Renal cortex interstitium (tissue), 11 donors: ENCODE measurements at regions not wholly inside any gene's neighbourhood (a gene's known extent, or its start where the extent isn't known, plus 50 kb on each side); places are given as distances from the start of the nearest gene placed in this dataset.

Source experiments
- DNase-seq, 11 donors: peaks; one replicate each; pipeline ENCODE4 v3.0.0-alpha.2; 2013; ENCODE audit warnings: low read depth in 9 of 11, low spot score in 4 of 11; ENCODE audit errors: extremely low read depth in 1 of 11

DNA sequence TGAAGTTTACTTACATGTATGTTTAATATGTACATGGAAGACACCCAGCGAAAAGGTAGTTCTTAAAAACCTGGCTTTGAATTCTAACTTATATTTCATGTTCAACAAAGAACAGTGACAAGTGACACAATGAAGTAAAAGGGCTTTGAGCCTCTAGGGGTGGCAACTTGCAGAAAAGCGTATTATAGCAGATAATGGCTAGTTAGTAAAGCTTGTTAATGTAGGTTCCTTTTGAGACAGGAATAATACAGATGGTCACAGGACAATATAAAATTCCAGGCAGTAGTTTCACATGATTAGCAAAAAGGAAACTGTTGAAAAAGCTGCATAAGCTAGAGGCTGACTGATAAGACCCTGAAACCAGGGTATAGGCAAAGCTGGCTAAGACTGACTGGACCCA lies 132.4 kb upstream of the FTMT start:
- no peak for DNase-seq

DNA sequence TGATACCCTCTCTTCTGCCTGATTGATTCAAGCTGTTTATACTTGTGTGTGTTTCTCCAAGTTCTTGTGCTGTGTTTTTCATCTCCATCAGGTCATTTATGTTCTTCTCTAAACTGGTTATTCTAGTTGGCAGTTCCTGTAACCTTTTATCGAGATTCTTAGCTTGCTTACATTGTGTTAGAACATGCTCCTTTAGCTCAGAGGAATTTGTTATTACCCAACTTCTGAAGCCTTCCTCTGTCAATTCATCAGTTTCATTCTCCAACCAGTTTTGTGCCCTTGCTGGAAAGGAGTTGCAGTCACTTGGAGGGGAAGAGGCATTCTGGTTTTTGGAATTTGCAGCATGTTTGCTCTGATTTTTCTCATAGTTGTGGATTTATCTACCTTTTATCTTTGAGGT lies 126.2 kb upstream of the FTMT start:
- no peak for DNase-seq

DNA sequence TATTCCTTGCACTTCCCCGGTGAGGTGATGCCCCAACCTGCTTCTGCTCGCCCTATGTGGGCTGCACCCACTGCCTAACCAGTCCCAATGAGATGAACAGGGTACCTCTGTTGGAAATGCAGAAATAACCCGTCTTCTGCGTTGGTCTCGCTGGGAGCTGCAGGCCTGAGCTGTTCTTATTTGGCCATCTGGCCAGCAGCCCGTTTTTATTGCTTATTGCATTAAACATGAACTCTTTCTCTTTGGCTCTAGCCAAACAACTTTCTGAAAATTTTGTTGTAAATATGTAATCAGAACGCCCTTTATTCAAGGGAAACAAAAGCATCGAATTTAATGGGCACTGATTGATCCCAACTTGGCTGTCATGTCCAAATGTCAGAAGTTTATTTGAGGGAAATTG lies 124.7 kb upstream of the FTMT start:
- no peak for DNase-seq

DNA sequence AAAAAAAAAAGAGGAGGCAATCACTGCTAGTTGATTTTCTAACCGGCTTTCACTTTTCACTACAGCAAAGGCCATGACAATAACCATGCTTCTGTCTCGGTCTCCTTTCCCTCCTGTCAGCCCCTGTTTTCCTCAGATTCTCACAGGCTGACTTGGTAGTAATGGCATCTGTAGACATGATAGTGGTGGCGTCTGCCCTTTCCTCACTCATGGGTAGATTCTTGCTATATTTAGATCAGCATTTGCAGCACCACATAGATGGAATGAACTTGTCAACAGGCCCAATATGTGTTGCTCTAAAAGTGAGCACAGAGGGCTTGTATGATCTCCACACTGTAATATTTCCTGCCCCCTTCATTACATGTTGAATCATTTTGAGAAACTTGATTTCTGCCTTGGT lies 120.3 kb upstream of the FTMT start:
- DNase-seq = no peak

DNA sequence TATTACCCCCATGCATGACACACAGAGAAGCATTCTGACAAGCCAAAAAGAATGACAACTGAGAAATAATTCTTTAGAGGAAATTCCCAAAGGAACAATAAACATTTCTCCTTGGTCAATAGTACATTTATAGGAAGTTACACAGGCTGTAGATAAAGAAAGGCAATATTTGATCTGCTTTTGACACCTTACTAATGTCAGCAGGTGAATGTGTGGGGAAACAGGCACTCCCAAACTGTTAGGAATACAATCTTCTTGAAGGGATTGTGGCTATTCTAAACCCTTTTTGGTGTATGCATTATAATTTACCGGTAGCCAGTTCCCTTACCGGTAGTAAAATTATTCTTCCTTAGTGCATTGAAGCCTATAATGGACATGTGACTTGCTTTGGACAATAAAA lies 116.1 kb upstream of the FTMT start:
- no peak for DNase-seq

DNA sequence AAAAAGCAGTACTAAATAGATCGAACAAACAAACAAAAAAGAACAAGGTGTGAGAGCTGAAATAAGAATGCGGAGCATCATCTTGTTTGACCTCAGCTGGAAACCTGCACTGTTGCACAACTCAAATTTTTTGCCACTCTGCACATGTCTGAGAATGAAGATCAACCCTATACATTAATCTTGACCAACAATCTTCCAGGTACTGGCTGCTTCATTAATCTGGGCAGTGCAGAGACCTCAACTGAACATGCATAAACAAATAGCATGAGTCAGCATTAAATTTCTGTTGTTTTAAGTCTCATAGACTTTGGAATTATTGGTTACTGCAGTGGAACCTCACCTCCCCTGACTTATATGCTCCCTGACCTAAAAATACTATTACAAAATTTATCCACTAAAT lies 114.6 kb upstream of the FTMT start:
- DNase-seq = no peak

DNA sequence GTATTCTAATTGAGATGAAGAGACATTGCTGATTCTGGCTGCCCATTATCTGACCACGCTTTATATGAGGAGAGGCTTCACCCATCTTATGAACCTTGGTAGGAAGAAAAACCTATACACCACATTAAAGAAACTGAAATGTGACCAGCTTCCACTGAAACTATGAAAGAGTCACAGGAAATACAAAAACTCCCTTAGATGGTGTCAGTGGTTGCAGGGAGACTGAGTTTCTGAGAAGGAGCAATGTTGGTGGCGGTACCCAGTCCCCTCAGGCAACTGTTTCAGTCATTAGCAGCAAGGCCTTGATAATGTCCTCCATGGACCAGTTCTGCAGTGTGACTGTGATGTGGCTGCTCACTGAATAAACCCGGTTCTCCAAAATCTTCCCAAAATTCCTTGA lies 110.5 kb upstream of the FTMT start:
- no peak for DNase-seq

DNA sequence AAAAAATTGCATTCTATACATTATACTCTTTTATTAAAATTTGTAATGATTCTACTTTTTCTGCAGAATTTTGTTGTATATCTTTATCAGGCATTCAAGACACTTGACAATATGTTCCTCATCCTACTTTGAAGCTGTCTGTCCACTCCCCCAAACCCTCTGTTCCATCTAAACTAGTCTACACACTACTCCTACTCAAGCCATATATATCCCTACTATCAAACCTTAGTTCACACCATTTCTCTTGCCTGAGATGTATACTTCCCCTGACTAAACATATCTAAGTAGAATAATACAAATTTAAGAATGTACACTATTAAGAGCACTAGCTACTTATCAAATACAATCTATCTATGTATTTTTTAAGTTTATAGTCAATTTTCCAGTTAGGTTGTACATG lies 107.1 kb upstream of the FTMT start:
- DNase-seq = no peak

DNA sequence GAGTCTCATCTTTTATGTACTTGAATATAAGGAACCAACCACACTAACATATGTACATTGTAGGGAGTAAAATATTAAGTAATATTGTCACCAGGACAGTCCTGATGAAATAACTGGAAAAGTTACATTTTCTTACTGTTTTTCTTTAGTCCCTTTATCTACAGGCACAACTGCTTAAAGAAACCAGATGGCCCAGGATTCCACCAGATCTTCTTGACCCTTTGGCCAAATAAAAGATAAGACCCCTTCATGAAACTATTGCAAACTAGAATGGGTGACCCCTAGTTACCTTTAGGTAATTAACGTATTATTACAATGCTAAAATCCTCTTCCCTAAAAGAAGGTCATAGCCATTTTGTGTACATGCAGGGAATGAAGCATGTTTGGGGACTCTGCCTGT lies 106.3 kb upstream of the FTMT start:
- no peak for DNase-seq

DNA sequence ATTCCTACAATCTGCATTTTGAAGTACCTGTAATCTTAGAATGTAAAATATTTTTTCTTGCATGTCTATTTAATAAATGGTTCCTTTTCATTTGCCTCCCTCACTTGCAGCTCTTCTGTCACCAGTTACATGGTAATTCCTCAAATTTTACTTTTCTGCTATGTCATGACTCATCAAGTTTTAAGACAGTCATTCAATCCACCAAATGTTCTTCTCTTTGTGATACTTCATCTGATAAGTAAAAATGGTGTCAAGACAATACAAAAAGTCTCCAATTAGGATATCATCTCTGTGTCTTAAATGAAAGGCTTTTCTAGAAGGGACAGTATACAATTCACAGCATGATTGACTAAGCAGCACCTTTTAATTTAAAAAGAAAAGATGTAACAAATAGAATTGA lies 104.9 kb upstream of the FTMT start:
- no peak for DNase-seq

DNA sequence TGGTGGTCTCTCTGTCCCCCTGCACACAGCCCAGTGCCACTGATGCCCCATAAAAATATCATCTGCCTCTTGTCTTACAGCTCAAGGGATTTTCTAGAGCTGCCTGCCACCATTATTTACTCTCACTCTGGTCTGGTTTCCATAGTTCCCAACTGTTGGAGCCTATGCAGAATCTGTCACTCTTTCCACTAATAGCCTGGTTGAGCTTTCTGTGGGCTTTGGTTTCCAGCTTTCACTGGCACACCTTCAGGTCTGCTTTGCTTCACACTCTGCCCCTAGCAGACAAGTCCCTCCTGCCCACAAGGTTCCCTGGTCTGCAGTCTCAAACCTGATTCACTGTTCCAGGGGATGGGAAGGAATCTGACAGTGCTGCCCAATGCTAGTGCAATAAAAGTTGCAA lies 103.0 kb upstream of the FTMT start:
- DNase-seq = peak in 1 of 11 donors; percentile 0

DNA sequence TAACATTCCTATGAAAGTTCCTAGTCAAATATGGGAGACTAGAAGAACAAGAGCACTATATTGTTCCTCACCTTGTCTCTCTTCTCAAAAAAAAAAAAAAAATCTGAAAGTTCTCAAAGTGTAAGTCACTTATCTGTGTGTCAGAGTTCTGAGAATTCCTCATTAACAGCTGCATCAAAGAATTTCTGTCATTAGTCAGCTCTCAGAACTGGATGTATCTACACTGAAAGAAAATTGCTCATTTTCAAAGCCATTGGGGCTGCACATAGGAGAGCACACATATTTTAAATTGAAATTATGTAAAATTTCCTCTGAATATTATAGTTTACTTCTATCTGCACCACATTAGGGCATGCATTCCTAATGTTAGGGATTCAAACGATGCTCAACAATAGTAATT lies 99.5 kb upstream of the FTMT start:
- DNase-seq = no peak

DNA sequence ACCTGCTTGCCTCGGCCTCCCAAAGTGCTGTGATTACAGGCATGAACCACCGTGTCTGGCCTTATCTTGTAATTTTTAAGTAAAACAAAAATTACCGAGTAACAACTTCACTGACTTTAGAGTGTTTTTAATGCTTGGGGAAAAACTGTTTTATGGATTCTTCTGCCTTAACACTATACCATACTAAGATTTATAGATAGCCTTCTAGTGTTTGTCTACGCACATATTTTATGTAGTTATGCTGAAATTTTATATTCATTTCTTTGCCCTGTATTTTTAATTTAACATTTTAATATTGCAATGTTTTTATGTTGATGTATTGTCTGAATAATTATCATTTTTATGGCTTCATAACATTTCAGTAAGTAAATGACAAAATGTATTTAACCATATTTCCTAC lies 96.4 kb upstream of the FTMT start:
- DNase-seq = no peak

DNA sequence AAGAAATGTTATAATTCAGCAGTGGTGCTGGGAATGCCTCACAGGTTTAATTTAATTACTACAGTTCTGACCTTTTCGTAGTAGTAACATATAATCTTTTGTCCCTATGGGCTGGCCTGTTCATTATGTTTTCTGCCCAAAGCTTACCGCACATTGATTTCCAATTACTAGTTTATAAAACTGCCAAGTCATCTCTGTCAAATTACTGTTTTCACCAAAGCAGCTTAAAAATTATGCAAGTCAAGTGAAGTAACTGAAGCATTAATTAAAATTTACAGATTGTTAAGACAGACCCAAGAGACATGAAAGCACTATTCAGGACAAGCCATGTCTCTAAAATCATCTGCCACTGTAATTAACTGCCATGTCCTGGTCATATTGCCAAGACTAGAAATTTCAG lies 93.9 kb upstream of the FTMT start:
- DNase-seq = no peak

DNA sequence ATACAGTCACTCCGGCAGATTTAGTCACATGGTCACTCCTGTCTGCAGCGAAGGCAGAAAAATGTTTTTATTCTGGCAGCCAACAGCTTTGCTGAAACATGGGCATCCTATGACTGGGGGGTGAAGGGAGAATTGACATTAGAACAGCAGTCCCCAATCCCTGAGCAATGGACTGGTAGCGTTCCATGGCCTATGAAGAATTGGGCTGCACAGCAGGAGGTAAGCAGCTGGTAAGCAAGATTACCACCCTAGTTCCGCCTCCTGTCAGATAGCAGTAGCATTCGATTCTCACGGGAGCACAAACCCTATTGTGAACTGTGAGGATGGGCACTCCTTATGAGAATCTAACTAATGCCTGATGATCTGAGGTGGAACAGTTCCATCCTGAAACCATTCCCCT lies 93.1 kb upstream of the FTMT start:
- no peak for DNase-seq

DNA sequence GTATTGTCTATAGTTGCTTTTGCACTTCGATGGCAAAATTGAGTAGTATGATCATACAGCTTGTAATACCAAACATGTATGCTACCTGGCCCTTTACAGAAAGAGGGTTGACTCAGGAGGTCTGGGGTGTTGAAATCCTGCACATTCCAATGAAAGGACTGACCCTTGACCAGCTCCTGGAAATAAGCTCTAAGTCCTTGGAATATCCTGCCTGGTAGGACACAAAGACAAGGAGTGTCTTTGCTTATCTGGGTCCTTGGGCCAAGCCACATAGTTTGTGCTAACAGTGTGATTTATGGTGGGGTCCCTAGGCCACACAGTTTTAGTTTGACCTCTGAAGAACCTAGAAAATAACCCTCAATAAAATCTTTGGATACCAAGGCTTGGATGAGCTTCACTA lies 89.3 kb upstream of the FTMT start:
- no peak for DNase-seq

DNA sequence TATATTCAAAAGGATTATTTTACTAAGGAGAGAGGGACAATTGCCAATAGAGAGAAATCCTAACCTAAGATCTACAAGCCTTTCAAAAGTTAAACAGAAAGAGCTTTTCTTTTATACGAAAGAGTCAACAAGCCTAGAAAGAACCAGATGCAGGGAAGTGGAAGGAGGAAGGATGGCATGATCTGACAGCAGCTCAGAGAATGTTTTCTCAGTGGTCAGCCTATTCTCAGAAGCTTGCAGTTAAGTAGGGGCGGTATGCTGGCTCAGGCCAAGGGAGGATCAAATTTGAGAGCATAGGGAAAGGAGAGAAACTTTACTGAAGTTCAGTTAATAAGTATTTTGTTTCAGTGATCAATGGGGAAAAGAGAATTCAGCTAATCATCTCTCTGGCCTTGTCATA lies 88.0 kb upstream of the FTMT start:
- DNase-seq = no peak

DNA sequence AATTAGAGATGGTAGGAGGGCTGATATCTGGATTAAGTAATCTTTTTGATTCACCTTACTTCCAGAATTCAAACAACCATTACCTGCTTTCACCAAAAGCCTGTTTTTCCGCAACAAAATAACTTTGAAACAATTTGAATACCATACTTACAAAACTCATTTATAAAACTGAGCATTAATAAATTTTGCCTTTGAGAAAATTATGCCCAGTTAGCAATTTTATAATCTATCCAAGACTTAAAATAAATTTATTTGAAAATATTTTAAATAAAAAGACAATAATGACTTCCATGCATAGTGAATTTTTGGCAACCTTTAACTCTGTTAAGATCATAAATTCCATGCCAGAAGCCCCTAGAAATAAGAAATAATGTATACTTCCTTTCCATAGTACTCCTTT lies 71.3 kb upstream of the FTMT start:
- DNase-seq = no peak

DNA sequence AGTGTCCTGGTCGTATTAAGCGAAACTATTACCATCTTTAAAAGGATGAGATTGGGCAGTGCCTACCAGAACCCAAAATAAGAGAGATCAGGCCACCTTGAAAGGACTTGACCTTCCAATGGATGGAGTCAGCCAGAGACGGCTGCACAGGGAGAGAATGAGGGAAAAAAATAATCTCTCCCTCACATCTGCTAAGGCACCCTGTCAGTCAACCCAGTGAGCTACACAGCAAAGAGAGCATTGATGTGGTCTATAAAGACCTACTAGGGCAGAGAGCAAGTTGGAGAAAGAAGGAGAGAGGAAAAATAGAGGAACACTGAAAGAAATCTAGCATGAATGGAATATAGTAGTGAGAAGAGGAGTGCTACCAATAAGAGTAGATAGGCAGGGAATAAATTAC lies 68.0 kb upstream of the FTMT start:
- DNase-seq = no peak

DNA sequence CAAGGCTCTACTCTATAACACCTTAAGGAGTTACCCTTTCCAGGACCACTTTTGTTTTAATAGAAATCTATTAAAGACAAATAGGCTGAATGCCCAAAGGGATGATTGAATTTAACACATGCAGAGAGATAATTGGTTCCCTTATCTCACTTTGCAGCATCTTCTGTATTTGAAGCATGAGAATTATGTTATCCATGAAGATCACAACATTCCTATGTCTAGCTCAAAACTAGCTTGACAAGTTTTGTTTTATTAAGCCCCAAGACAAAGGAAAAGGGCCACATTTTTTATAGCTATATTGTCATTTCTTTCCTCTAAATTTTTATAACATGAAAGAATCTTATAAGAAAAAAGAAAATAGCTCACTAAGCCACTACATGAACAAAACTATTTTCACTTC lies 57.9 kb upstream of the FTMT start:
- DNase-seq = no peak

DNA sequence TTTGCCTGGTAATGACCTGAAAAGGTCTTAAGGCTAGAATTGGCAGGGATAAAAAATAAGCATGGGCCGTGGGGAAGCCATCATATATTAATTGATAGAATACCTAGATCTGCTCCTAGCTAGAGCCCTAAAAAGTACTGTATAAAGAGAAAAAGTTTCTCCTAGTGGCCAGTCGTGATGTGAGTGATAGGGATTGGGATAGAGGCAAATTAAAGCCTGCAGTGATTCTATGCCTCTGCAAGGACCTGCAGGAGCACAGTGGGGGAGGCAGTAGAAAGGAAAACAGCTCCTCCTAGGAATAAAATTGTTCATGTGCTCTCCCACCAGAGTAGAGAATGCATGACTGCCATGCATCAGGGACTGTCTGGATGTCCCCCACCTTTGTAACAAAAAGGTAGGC lies 56.2 kb upstream of the FTMT start:
- DNase-seq = no peak

DNA sequence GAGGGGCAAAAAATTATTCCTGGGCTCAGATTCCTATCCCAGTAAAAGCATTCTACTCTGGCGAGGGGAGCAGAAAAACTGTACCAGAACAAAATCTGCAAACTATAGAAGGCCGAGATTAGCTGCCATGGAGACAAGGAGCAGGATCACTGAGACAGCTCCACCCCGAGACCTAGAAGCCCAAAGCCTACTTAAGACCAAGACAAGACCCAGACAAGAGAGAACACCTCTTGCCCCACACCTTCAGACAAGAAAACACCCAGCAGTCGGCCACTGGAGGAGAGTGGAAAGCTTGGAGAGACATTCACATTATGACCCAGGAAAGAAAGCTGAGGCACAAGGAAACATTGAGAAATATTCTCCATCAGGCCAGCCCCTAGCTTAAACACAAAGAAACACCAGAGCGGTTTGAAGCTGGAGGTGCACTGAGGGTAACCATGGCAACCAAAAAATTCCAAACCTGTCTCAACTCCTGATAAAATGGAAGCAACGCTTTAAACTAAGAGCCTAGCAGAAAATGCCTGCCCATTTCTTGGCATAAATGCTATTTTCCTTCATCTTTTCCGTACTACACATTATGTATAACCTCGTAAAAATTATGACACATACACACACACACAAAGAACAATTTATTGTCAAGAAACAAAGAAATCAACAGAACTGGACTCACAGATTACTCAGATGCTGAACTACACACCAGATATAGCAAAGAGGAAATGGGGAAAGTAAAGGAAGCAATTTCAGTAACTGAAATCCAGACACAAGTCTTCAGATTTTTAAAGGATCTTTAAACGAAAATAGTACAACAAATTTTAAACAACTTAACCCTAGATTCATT lies 53.8 kb upstream of the FTMT start:
- no peak for DNase-seq
